Hippocampal formation (tissue), 2 donors: ENCODE measurements at regions not wholly inside any gene's neighbourhood (a gene's known extent, or its start where the extent isn't known, plus 50 kb on each side); places are given as distances from the start of the nearest gene placed in this dataset.

Experiments
- DNase-seq, 2 donors: peaks; one replicate each; lab custom pipeline; 2025; lab: John Stamatoyannopoulos, UW

DNA sequence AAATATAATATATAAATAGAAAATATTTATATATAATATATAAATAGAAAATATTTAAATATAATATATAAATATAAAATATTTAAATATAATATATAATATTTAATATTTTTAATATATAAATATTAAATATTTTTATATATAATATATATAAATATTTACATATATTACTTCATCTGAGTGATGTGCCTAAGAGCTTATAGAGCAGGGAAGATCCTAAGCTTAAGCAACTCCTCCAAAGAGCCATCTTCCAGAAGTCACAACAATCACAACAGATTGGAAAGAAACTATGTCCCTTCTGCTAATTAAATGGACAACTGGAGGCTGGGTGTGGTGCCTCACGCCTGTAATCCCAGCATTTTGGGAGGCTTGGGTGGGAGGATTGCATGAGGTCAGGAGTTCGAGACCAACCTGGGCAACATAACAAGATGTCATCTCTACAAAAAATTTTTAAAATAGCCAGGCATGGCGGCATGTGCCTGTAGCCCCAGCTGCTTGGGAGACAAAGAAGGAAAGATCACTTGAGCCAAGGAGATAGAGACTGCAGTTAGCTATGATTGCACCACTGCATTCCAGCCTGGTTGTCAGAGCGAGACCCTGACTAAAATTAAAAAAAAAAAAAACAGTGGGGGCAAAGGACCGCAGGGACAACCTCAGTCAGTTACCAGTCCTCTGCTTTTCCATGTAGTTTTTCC lies 198.7 kb downstream of the SKIDA1 start:
- no peak for DNase-seq

DNA sequence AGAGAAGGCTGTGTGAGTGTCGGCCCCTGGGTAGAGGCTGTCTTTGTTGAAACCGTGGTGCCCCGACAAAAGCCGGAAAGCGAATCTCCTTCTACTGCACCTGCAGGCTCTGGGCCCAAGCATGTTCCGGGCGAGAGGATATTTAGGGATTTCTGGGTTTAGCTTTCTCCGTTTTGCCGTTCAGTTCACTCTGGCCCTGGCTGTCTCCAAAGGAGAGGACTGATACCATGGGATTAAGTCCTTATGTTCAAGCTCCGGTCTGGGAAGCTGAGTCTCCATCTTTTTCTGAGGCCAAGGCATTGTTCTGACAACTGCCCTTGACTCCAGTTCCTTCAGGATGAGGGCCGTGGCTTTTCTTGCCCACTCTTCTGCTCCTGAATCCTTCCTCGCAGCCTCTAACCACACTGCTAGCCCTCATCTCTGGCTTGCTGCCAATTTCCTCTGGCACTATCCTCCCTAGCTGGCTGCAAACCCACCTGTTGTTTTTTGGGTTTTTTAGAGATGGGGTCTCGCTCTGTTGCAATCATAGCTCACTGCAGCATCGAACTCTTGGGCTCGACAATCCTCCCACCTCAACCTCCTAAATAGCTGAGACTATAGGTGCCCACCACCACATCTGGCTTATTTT lies 206.8 kb downstream of the SKIDA1 start:
- DNase-seq, result peak in 1 of 2 donors; percentile 1

- DNase-seq, result no peak
Observed at GRCh38 chr10:21317902-21318301, 207.6 kb downstream of the SKIDA1 start.

- DNase-seq, result peak in 1 of 2 donors; percentile 3
Observed at GRCh38 chr10:21315645-21316220, 209.7 kb downstream of the SKIDA1 start.

- no peak for DNase-seq
Observed at GRCh38 chr10:21314906-21315644, 210.4 kb downstream of the SKIDA1 start.

GRCh38 chr10:21314111-21314626 lies 211.3 kb downstream of the SKIDA1 start:
- no peak for DNase-seq

DNA sequence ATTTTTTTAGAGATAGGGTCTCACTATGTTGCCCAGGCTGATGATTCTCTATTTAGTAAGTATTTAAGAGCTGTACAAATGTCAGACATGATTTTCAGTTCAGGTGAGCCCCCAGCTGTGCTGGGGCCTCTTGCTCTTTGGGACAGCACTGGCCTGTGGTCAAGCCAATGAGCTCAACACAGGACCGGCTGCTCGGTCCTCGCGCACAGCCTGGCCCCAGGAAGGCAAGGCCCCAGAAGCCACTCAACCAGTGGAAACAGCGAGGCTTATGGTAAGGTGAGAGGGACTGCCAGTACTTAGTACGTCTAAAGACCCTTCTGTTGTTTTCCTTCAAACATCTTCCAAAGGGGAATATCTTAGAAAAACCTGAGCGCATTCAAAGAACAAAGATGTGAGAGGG lies 211.8 kb downstream of the SKIDA1 start:
- no peak for DNase-seq

- no peak for DNase-seq
Observed at GRCh38 chr10:21311426-21311825, 214.1 kb downstream of the SKIDA1 start.

DNA sequence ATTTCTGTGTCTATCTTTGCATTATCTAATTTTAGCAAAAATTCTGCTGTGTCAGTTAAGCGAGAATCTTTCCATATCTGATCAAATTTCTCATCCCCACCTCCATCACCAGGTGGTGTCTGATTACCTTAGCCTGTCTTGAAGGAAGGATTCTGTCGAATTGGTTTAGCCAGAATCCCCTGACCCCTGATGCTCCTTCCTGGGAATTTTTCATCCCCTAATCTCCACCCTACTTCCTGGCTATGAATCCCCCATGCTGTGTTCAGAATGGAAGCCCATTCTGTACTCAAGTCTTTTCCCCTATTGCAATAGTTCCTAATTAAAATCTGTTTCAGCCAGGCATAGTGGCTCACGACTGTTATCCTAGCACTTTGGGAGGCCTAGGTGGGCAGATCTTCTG lies 216.1 kb downstream of the SKIDA1 start:
- DNase-seq, result no peak

GRCh38 chr10:21308946-21309345 lies 216.5 kb downstream of the SKIDA1 start:
- DNase-seq, result no peak

DNA sequence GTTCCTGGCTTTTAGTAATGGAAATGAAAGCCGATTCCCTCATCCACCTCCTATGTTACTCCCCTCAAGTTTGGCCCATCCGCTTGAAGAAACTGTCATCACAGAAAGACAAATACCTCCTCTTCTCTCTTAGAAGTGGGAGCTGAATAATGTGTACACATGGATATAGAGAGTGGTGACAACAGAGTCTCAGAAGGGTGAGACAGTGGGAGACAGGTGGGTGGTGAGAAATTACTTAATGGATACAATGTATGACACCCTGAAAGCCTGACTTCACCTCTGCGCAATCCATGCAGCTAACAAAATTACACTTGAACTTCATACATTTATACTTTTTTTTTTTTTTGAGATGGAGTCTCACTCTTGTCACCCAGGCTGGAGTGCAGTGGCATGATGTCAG lies 217.5 kb downstream of the SKIDA1 start:
- DNase-seq, result no peak

DNA sequence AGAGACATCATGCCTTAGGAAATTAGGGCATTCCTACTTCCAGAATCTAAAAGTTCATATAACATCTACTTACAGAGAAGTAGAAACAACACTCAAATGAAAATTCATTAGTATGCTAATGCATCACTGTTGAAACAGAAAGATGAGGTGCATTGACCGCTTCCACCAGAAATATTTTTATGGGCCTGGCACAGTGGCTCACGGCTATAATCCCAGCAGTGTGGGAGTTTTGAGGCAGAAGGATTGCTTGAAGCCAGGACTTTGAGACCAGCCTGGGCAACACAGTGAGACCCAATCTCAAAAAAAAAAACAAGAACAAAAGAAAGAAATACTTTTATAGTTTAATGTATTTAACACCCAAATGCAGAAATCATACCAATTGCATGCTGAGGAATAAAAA lies 220.9 kb downstream of the SKIDA1 start:
- DNase-seq, result no peak

- no peak for DNase-seq
Observed at GRCh38 chr10:21304198-21304597, 221.3 kb downstream of the SKIDA1 start.

DNA sequence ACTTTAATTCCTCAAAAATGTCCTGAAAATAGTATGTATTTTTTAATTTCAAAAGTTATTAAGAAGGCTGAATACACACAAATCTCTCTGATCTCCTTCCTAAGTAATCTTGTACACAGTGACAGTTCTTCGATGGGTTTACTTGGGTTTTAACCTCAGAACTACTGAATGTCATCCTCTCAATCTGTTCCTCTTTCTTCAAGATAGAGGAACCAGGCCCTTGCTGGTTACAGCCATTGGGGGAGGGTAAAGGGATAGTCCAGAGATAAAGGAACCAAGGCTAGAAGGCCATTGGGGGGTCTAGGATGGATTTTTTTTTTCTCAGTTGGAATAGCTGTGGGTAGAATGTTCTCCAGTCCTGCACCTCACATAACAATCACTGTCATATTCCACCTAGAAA lies 224.9 kb downstream of the SKIDA1 start:
- no peak for DNase-seq

DNA sequence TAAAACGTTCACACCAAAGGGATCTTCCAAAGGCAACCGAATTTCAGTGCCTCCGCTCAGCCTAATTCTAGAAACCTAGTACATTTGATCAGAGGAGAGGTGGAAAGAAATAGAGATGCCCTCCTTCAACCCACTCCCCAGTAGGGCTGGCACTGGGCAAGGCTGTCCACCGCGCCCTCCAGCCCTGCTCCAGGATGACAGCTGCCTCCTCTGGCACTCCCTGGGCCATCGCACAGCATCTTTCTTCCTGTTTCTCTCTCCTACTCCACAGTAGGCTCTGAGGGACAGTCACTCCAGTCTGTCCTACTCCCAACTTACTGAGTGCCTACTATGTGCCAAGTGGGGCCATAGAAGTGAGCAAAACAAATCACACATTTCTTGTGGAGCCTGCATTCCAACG lies 226.2 kb downstream of the SKIDA1 start:
- no peak for DNase-seq

GRCh38 chr10:21298701-21299100 lies 226.8 kb downstream of the SKIDA1 start:
- no peak for DNase-seq

DNA sequence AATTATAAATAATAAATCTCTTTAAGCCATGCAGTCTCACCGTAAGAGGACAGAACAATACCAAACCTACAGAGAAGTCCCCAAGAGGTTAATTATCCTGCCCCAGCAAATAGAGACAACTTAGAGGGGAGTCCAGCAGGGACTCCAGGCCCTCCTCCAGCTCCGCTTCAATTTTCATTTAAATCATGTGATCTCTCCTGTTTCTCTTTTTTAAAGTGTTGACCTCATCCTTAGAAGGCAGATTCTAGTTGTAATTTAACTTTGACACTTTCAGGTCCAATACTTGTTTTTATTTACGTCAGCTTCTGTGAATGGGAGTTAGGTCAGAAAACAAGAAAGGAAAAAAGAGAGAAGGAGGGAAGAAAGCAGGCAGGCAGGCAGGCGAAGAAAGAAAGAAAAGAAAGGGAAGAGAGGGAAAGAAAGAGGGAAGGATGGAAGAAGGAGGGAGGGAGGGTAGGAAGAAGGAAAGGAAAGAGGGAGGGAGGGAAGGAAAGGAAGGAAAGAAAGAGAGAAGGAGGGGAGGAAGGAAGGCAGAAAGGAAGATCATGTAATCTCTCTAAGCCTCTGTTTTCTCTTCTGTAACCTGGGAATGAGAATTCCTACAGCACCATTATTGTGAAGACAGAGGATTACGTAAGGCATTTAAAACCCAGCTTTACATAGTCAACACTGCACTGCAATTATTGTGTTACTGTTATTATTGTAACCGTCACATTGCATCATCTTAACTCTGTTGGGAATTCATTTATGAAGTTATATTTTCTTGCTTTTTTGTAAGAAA lies 227.7 kb downstream of the SKIDA1 start:
- DNase-seq, result no peak

DNA sequence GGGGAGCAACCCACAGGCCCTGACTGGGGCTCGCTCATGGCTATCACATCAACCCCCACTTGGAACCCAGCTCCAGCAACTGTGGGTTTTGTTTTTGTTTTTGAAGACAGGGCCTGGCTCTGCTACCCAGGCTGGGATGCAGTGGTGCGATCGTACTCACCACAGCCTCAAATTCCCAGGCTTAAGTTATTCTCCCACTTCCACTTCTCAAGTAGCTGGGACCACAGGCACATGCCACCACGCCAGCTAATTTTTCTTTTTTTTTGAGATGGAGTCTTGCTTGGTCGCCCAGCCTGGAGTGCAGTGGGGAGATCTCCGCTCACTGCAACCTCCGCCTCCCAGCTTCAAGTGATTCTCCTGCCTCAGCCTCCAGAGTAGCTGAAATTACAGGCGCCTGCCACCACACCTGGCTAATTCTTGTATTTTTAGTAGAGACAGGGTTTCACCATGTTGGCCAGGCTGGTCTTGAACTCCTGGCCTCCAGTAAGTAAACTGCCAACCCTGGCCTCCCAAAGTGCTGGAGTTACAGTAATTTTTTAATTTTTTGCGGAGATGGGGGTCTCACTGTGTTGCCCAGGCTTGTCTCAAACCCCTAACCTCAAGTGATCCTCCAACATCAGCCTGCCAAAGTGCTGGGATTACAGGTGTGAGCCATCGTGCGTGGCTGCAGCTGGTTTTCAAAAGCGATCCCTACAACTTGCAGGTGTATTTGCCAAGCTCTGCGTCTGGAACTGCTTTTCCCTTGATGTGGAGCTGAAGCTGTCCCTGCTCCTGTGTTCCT lies 228.7 kb downstream of the SKIDA1 start:
- DNase-seq, result no peak

DNA sequence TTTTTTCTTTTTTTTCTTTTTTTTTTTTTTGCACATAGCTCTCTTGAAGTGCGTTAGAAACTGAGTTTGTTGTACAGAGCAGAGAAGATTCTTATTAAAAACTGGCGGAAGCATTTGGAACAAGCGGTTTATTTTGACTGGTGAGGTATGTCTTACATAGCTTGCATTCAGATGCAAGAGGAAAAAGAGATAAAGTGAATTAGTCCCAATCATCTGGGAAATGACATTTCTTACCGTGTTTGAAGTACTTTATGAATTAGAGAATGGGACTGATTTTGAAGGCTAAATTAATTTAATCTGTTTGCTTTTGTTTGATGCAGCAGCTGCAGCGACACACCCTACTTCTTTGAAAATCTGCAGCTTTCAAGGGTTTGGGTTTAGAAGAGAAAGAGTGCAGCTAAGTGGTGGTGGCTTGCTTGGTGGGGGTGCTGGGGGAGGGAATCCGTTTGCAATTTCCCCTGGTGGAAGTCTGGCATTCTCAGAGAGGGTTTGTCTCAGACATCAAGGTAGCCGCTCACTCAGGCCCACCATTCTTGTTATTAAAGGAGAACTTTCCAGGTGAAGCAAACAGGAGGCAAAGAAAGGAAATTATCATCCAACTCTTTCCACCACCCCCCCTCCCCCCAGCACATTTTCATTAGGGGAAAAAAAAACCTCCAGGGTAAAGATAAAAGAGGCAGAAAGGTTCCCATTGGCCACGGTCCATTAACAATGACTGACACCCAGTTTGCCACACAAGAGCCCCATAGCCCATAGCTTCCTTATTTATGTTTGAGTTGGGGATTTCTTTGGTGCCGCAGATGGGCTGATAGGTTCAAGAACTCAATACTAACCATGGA lies 231.7 kb downstream of the SKIDA1 start:
- DNase-seq, result no peak
